ENCODE measurements at regions not wholly inside any gene's neighbourhood (a gene's known extent, or its start where the extent isn't known, plus 50 kb on each side); places are given as distances from the start of the nearest gene placed in this dataset.

GRCh38 chr10:31133251-31133791, 101.7 kb upstream of the ZNF438 start:
- TF ChIP-seq, protein P1, sequence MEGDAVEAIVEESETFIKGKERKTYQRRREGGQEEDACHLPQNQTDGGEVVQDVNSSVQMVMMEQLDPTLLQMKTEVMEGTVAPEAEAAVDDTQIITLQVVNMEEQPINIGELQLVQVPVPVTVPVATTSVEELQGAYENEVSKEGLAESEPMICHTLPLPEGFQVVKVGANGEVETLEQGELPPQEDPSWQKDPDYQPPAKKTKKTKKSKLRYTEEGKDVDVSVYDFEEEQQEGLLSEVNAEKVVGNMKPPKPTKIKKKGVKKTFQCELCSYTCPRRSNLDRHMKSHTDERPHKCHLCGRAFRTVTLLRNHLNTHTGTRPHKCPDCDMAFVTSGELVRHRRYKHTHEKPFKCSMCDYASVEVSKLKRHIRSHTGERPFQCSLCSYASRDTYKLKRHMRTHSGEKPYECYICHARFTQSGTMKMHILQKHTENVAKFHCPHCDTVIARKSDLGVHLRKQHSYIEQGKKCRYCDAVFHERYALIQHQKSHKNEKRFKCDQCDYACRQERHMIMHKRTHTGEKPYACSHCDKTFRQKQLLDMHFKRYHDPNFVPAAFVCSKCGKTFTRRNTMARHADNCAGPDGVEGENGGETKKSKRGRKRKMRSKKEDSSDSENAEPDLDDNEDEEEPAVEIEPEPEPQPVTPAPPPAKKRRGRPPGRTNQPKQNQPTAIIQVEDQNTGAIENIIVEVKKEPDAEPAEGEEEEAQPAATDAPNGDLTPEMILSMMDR (IDR thresholded peaks at IDR 0.05): no peak
- TF ChIP-seq EP300 (IDR thresholded peaks at IDR 0.05): no peak
- no peak for TF ChIP-seq POLR2AphosphoS5 (IDR thresholded peaks at IDR 0.05)
- TF ChIP-seq POLR2A (IDR thresholded peaks at IDR 0.05): no peak
